ENCODE measurements at regions not wholly inside any gene's neighbourhood (a gene's known extent, or its start where the extent isn't known, plus 50 kb on each side); places are given as distances from the start of the nearest gene placed in this dataset.
"Not testable (repeated sequence)": the region's sequence is repeated elsewhere in the genome, so short reads cannot be mapped to it uniquely, and the experiment has no call there.

DNA sequence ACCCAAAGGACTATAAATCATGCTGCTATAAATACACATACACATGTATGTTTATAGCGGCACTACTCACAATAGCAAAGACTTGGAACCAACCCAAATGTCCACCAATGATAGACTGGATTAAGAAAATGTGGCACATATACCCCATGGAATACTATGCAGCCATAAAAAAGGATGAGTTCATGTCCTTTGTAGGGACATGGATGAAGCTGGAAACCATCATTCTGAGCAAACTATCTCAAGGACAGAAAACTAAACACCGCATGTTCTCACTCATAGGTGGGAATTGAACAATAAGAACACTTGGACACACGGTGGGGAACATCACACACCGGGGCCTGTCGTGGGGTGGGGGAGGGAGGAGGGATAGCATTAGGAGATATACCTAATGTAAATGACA lies 383.9 kb upstream of the F9 start:
- TF ChIP-seq CTCF, POLR2A (IDR thresholded peaks at IDR 0.05): not testable (repeated sequence)

Measured in esophagus squamous epithelium (tissue), 4 donors.